SU-DHL-6 (cell line): ENCODE measurements at regions not wholly inside any gene's neighbourhood (a gene's known extent, or its start where the extent isn't known, plus 50 kb on each side); places are given as distances from the start of the nearest gene placed in this dataset.

Experiments
- H2AFZ ChIP-seq: fragments of 200-600 bp; sonication (generic); 2 replicates; pipeline ENCODE4 v1.6.1; 2014; ENCODE audit warnings: low read depth, mild to moderate bottlenecking, moderate library complexity, mixed read lengths, antibody characterized with exemption, low read length; ENCODE audit not compliant: severe bottlenecking
- H3F3A ChIP-seq: fragments of 200-600 bp; shearing (Covaris generic); 2 replicates; pipeline ENCODE4 v1.6.0; 2016; ENCODE audit warnings: antibody characterized with exemption, mild to moderate bottlenecking; ENCODE audit not compliant: insufficient read depth
- H3K27ac ChIP-seq: fragments of 200-600 bp; sonication (generic); 2 replicates; pipeline ENCODE4 v1.5.1; 2016; ENCODE audit warnings: low read depth, mild to moderate bottlenecking, low read length, moderate library complexity, mixed read lengths
- H3K27me3 ChIP-seq: fragments of 200-600 bp; sonication (generic), shearing (Covaris generic); 2 replicates; pipeline ENCODE4 v1.6.0; 2014; ENCODE audit warnings: mild to moderate bottlenecking, low read length
- H3K36me3 ChIP-seq: fragments of 200-600 bp; sonication (generic); 2 replicates; pipeline ENCODE4 v1.6.1; 2014; ENCODE audit warnings: mild to moderate bottlenecking, low read length, mixed read lengths
- H3K4me2 ChIP-seq: fragments of 300-600, 200-600 bp; shearing (Covaris generic), sonication (generic); 2 replicates; pipeline ENCODE4 v1.6.0; 2014; ENCODE audit warnings: low read length, low read depth, mild to moderate bottlenecking; ENCODE audit not compliant: poor library complexity, severe bottlenecking
- H3K4me3 ChIP-seq: fragments of 200-600 bp; sonication (generic); 2 replicates; pipeline ENCODE4 v1.5.1; 2014; ENCODE audit warnings: antibody characterized with exemption, low read length, mild to moderate bottlenecking, mixed read lengths; ENCODE audit not compliant: insufficient read depth, poor library complexity, severe bottlenecking
- H3K79me2 ChIP-seq: fragments of 200-600 bp; sonication (generic); 2 replicates; pipeline ENCODE4 v1.6.1; 2014; ENCODE audit warnings: mild to moderate bottlenecking, low read length, moderate library complexity; ENCODE audit not compliant: insufficient read depth
- H3K9ac ChIP-seq: fragments of 200-600 bp; sonication (generic); 2 replicates; pipeline ENCODE4 v1.7.0; 2014; ENCODE audit warnings: mild to moderate bottlenecking, low read length
- H3K9me2 ChIP-seq: fragments of 200-600 bp; sonication (generic); replicated peaks from 2 replicates; pipeline ENCODE4 v1.6.1; 2014; ENCODE audit warnings: low read length; ENCODE audit not compliant: insufficient read depth
- H3K9me3 ChIP-seq: fragments of 200-600 bp; sonication (generic); 2 replicates; pipeline ENCODE4 v1.6.1; 2014; ENCODE audit warnings: low read length, mixed read lengths; ENCODE audit not compliant: insufficient read depth
- H4K20me1 ChIP-seq: fragments of 200-600 bp; sonication (generic); 2 replicates; pipeline ENCODE4 v1.6.1; 2014; ENCODE audit warnings: low read depth, mild to moderate bottlenecking, antibody characterized with exemption, low read length, moderate library complexity, mixed read lengths
- CTCF ChIP-seq: fragments of 200-600 bp; sonication (generic); IDR thresholded peaks from one replicate; pipeline ENCODE4 v1.5.1; 2017; ENCODE audit warnings: antibody characterized with exemption, mild to moderate bottlenecking, low read length, moderate library complexity; ENCODE audit not compliant: insufficient read depth, poor library complexity, severe bottlenecking
- EZH2phosphoT487 ChIP-seq: fragments of 200-600 bp; sonication (generic), shearing (Covaris generic); conservative IDR thresholded peaks from 2 replicates; pipeline ENCODE4 v1.6.1; 2018; ENCODE audit warnings: mild to moderate bottlenecking, antibody characterized with exemption, low read length, moderate library complexity, mixed read lengths

DNA sequence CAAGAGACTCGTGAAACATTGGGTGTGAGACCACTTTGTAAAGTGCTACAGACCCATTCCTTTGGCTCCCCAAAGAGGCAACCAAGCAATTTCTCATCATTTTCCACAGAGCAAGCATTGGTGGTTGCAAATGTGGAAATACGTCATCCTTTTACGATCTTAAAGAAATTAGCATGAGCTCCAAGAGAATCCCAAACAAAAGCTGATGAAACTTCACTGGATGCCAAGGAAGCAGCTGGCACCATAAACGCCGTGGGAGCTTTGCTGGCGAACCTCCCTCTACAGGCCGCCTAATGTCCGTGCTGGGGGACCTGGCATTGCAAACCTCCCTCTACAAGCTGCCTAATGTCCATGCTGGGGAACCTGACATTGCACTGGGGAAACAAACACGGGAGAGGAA is 432.4 kb downstream of the ACTL7B start:
- no peaks in the 10 kb centered on the region for H4K20me1 ChIP-seq
- H3K79me2 ChIP-seq: no peaks in the 10 kb centered on the region
- no peaks in the 10 kb centered on the region for H3F3A ChIP-seq
- TF ChIP-seq CTCF (no peak), EZH2phosphoT487 (no peak)
- no peaks in the 10 kb centered on the region for H3K9me2 ChIP-seq
- no peak overlapping the region for H3K4me2 ChIP-seq
- H3K36me3 ChIP-seq: no peaks in the 10 kb centered on the region
- no peaks in the 10 kb centered on the region for H3K27me3 ChIP-seq
- no peak overlapping the region for H3K9ac ChIP-seq
- no peak overlapping the region for H3K4me3 ChIP-seq
- no peaks in the 10 kb centered on the region for H3K9me3 ChIP-seq
- H3K27ac ChIP-seq: no peak overlapping the region
- no peak overlapping the region for H2AFZ ChIP-seq

DNA sequence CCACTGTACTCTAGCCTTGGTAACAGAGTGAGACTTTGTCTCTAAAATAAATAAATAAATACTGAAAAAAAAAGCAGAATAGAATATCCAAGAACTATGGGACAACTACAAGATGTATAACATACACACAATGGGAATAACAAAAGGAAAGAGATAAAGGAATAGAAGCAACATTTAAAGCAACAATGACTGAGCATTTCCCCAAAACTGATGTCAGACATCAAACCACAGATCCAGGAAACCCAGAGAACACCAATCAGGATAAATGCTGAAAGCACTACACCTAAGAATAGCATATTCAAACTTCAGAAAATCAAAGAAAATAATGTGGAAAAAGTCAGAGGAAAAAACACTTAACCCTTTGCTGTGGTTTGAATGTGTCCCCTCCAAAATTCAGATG is 436.4 kb downstream of the ACTL7B start:
- Histone ChIP-seq H3K27me3 (no peaks in the 10 kb centered on the region), H3K9me2 (no peaks in the 10 kb centered on the region), H3K4me2 (no peak overlapping the region), H2AFZ (no peak overlapping the region), H3K9me3 (no peaks in the 10 kb centered on the region), H3K36me3 (no peaks in the 10 kb centered on the region), H3K79me2 (no peaks in the 10 kb centered on the region), H3K9ac (no peak overlapping the region), H3F3A (no peaks in the 10 kb centered on the region), H4K20me1 (no peaks in the 10 kb centered on the region), H3K4me3 (no peak overlapping the region), H3K27ac (no peak overlapping the region)
- TF ChIP-seq EZH2phosphoT487 (no peak), CTCF (no peak)

DNA sequence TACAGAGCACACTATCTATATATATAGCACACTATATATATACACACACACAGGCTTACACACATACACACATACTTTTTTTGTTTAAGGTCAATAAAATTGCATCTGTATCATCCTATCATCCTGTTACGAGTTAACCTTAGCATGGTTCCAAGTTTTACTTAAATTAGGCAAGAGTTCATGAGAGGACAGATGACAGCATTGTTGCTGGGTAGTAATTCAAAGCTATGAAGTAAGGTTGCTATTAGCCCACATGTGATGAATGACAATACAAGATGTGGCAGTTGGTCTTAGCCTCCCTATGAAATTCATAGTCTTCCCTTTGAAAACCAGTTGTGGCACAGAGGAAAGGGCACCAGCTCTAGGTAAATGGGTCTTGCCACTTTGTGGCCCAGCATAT is 438.1 kb downstream of the ACTL7B start:
- Histone ChIP-seq H3K9ac (no peak overlapping the region), H3K36me3 (no peaks in the 10 kb centered on the region), H3F3A (no peaks in the 10 kb centered on the region), H3K9me3 (no peaks in the 10 kb centered on the region), H3K27ac (no peak overlapping the region), H4K20me1 (no peaks in the 10 kb centered on the region), H3K27me3 (no peaks in the 10 kb centered on the region), H3K4me3 (no peak overlapping the region), H3K4me2 (no peak overlapping the region), H3K9me2 (no peaks in the 10 kb centered on the region), H3K79me2 (no peaks in the 10 kb centered on the region), H2AFZ (no peak overlapping the region)
- TF ChIP-seq EZH2phosphoT487 (no peak), CTCF (no peak)

GRCh38 chr9:108417312-108417711 is 438.5 kb downstream of the ACTL7B start:
- Histone ChIP-seq H3K27ac (no peak overlapping the region), H3K9me2 (no peaks in the 10 kb centered on the region)

More at GRCh38 chr9:108417312-108417711, 438.5 kb downstream of the ACTL7B start:
- Histone ChIP-seq H3K4me3 (no peak overlapping the region), H3K79me2 (no peaks in the 10 kb centered on the region), H3K9ac (no peak overlapping the region), H3K4me2 (no peak overlapping the region), H3K36me3 (no peaks in the 10 kb centered on the region), H4K20me1 (no peaks in the 10 kb centered on the region), H2AFZ (no peak overlapping the region), H3K27me3 (no peaks in the 10 kb centered on the region), H3K9me3 (no peaks in the 10 kb centered on the region), H3F3A (no peaks in the 10 kb centered on the region)
- TF ChIP-seq CTCF (no peak), EZH2phosphoT487 (no peak)
